HEK293T (cell line): ENCODE measurements at regions not wholly inside any gene's neighbourhood (a gene's known extent, or its start where the extent isn't known, plus 50 kb on each side); places are given as distances from the start of the nearest gene placed in this dataset.
"Not testable (repeated sequence)": the region's sequence is repeated elsewhere in the genome, so short reads cannot be mapped to it uniquely, and the experiment has no call there.

Experiments
- CTCF ChIA-PET: fragments of 350-600 bp; formaldehyde crosslinking; extraction: SDS; loops from one replicate; lab custom pipeline; 2021; ENCODE audit warnings: antibody characterized with exemption, inconsistent platforms; lab: Yijun Ruan, JAX
- POLR2A ChIA-PET: fragments of 350-600 bp; formaldehyde crosslinking; extraction: SDS; loops from one replicate; lab custom pipeline; 2020; ENCODE audit warnings: antibody characterized with exemption, inconsistent platforms; lab: Yijun Ruan, JAX
- DNase-seq: peaks from one replicate; pipeline ENCODE4 v3.0.0; 2012; ENCODE audit warnings: mixed read lengths; ENCODE audit errors: extremely low spot score
- ARNT ChIP-seq: fragments of 450-650 bp; IDR thresholded peaks from 2 replicates; pipeline ENCODE4 v1.6.1; 2017; ENCODE audit warnings: mild to moderate bottlenecking
- BHLHE40 ChIP-seq: fragments of 450-650 bp; IDR thresholded peaks from 2 replicates; pipeline ENCODE4 v1.6.1; 2016; ENCODE audit warnings: mild to moderate bottlenecking, moderate library complexity, borderline replicate concordance
- CTBP1 ChIP-seq: fragments of 450-650 bp; IDR thresholded peaks from 2 replicates; pipeline ENCODE4 v1.6.1; 2016; ENCODE audit warnings: borderline replicate concordance
- ELF4 ChIP-seq: fragments of 450-650 bp; IDR thresholded peaks from 2 replicates; pipeline ENCODE4 v1.6.1; 2017; ENCODE audit warnings: antibody characterized with exemption
- FOXA1 ChIP-seq: fragments of 450-650 bp; IDR thresholded peaks from 2 replicates; pipeline ENCODE4 v1.6.1; 2016; ENCODE audit warnings: mild to moderate bottlenecking
- FOXK2 ChIP-seq: fragments of 450-650 bp; IDR thresholded peaks from 2 replicates; pipeline ENCODE4 v1.6.1; 2016; ENCODE audit warnings: mild to moderate bottlenecking
- FOXM1 ChIP-seq: fragments of 450-650 bp; IDR thresholded peaks from 2 replicates; pipeline ENCODE4 v1.6.1; 2017; ENCODE audit warnings: mild to moderate bottlenecking, borderline replicate concordance
- HDGF ChIP-seq: fragments of 450-650 bp; IDR thresholded peaks from 2 replicates; pipeline ENCODE4 v1.6.1; 2017; ENCODE audit warnings: antibody characterized with exemption, borderline replicate concordance
- L3MBTL2 ChIP-seq: fragments of 450-650 bp; conservative IDR thresholded peaks from 2 replicates; pipeline ENCODE4 v1.6.1; 2016; ENCODE audit warnings: mild to moderate bottlenecking
- LEF1 ChIP-seq: fragments of 450-650 bp; IDR thresholded peaks from 2 replicates; pipeline ENCODE4 v1.6.1; 2017; ENCODE audit warnings: mild to moderate bottlenecking, borderline replicate concordance
- NFRKB ChIP-seq: fragments of 450-650 bp; IDR thresholded peaks from 2 replicates; pipeline ENCODE4 v1.6.1; 2016; ENCODE audit warnings: mild to moderate bottlenecking, moderate library complexity
- SP1 ChIP-seq: fragments of 450-650 bp; IDR thresholded peaks from 2 replicates; pipeline ENCODE4 v1.6.1; 2017
- SUZ12 ChIP-seq: fragments of 450-650 bp; IDR thresholded peaks from 2 replicates; pipeline ENCODE4 v1.6.1; 2016; ENCODE audit warnings: mild to moderate bottlenecking
- TARDBP ChIP-seq: fragments of 450-650 bp; IDR thresholded peaks from 2 replicates; pipeline ENCODE4 v1.6.1; 2016
- ZNF384 ChIP-seq: fragments of 450-650 bp; IDR thresholded peaks from 2 replicates; pipeline ENCODE4 v1.6.1; 2016
- TF ChIP-seq, protein P1 (sequence below): fragments of 450-650 bp; IDR thresholded peaks from 2 replicates; pipeline ENCODE4 v1.6.1; 2016

DNA sequence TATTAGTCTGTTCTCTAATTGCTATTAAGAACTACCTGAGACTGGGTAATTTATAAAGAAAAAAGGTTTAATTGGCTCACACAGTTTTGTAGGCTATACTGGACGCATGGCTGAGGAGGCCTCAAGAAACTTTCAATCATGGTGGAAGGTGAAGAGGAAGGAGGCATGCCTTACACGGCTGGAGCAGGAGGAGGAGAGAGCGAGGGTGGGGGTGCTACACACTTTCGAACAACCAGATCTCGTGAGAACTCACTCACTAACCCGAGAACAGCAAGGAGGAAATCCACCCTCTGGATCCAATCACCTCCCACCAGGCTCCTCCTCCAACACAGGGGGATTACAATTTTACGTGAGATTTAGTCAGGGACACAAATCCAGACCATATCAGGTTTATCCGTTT, 90.0 kb downstream of the RMI1 start:
- CTCF ChIA-PET: no interaction called here
- POLR2A ChIA-PET: no interaction called here
- DNase-seq: no peak
- TF ChIP-seq NFRKB (no peak), SUZ12 (no peak), HDGF (no peak), SP1 (no peak), FOXM1 (no peak), BHLHE40 (no peak), ZNF384 (no peak), LEF1 (no peak)
- TF ChIP-seq, protein P1, sequence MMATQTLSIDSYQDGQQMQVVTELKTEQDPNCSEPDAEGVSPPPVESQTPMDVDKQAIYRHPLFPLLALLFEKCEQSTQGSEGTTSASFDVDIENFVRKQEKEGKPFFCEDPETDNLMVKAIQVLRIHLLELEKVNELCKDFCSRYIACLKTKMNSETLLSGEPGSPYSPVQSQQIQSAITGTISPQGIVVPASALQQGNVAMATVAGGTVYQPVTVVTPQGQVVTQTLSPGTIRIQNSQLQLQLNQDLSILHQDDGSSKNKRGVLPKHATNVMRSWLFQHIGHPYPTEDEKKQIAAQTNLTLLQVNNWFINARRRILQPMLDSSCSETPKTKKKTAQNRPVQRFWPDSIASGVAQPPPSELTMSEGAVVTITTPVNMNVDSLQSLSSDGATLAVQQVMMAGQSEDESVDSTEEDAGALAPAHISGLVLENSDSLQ: no peak

DNA sequence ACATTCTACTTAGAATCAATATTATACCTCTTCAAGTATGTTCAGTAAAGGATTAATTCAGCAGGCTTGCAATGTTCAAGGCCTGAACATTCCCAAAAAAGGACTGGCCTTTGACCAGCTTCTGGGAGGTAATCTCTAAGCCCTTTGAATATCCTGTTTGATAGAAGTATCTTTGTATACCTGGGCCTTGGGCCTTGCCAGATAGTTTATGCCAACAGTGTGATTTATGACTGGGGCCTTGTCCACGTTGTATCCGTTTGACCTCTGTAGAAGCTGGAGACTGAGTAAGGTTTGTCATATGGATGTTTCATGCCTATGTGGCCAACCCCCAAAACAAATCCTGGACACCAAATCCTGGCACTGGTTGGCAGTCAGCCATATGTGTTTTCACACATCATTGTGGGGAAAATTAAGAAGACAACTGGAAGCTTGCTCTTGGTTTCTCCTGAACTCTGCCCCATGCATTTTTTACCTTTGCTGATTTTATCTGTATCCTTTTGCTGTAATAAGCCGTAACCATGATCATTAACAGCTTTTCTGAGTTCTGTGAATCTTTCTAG, 92.1 kb downstream of the RMI1 start:
- ChIA-PET CTCF (no interaction called here), POLR2A (no interaction called here)
- TF ChIP-seq L3MBTL2: no peak
- no peak for TF ChIP-seq FOXK2
- no peak for TF ChIP-seq LEF1
- TF ChIP-seq SUZ12: no peak
- no peak for DNase-seq

GRCh38 chr9:84075004-84075403, 94.4 kb downstream of the RMI1 start:
- no peak for DNase-seq
- CTCF ChIA-PET: no interaction called here
- TF ChIP-seq ZNF384: no peak
- TF ChIP-seq FOXA1: no peak
- no peak for TF ChIP-seq BHLHE40
- no peak for TF ChIP-seq ARNT
- TF ChIP-seq L3MBTL2: no peak
- no peak for TF ChIP-seq CTBP1
- TF ChIP-seq TARDBP: no peak
- no peak for TF ChIP-seq SP1
- no peak for TF ChIP-seq NFRKB
- no peak for TF ChIP-seq HDGF
- TF ChIP-seq, protein P1: no peak
- no peak for TF ChIP-seq ELF4
- no peak for TF ChIP-seq FOXK2
- TF ChIP-seq LEF1: no peak
- no peak for TF ChIP-seq SUZ12
- no peak for TF ChIP-seq FOXM1
- POLR2A ChIA-PET: no interaction called here

- TF ChIP-seq NFRKB: no peak
- TF ChIP-seq FOXM1: no peak
- no peak for TF ChIP-seq L3MBTL2
- no peak for TF ChIP-seq SUZ12
- TF ChIP-seq ZNF384: no peak
- no peak for TF ChIP-seq CTBP1
- TF ChIP-seq LEF1: no peak
- TF ChIP-seq BHLHE40: no peak
- no peak for TF ChIP-seq FOXK2
- CTCF ChIA-PET: no interaction called here
- POLR2A ChIA-PET: no interaction called here
- DNase-seq: no peak
Measured at GRCh38 chr9:84076384-84076783, 95.8 kb downstream of the RMI1 start.

DNA sequence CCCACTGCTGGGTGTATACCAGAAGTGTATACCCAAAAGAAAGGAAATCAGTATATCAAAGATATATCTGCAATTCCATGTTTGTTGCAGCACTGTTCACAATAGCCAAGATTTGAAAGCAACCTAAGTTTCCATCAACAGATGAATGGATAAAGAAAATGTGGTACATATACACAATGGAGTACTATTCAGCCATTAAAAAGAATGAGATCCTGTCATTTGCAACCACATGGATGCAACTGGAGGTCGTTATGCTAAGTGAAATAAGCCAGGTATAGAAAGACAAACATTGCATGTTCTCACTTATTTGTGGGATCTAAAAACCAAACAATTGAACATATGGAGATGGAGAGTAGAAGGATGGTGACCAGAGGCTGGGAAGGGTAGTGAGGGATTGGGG, 97.2 kb downstream of the RMI1 start:
- CTCF ChIA-PET, DNase-seq, POLR2A ChIA-PET: not testable (repeated sequence)

- TF ChIP-seq SP1: no peak
- no peak for TF ChIP-seq NFRKB
- TF ChIP-seq SUZ12: no peak
- no peak for TF ChIP-seq ZNF384
- no peak for TF ChIP-seq ARNT
- TF ChIP-seq, protein P1: no peak
- TF ChIP-seq LEF1: no peak
- no peak for TF ChIP-seq ELF4
- no peak for TF ChIP-seq HDGF
- TF ChIP-seq FOXK2: no peak
- TF ChIP-seq FOXM1: no peak
- no peak for TF ChIP-seq TARDBP
- no peak for DNase-seq
- ChIA-PET POLR2A (no interaction called here), CTCF (no interaction called here)
Measured at GRCh38 chr9:84079994-84080393, 99.4 kb downstream of the RMI1 start.

- DNase-seq: no peak
- CTCF ChIA-PET: no interaction called here
- no peak for TF ChIP-seq TARDBP
- TF ChIP-seq FOXM1: no peak
- no peak for TF ChIP-seq ELF4
- POLR2A ChIA-PET: no interaction called here
Measured at GRCh38 chr9:84101964-84102632, 121.5 kb downstream of the RMI1 start.
